Epidermal melanocyte (primary cell): ENCODE measurements at regions not wholly inside any gene's neighbourhood (a gene's known extent, or its start where the extent isn't known, plus 50 kb on each side); places are given as distances from the start of the nearest gene placed in this dataset.
"Not testable (repeated sequence)": the region's sequence is repeated elsewhere in the genome, so short reads cannot be mapped to it uniquely, and the experiment has no call there.

ENCODE experiments used
- DNase-seq: peaks from one replicate; pipeline ENCODE4 v3.0.0; 2011; ENCODE audit warnings: low spot score; ENCODE audit not compliant: insufficient read length

DNA sequence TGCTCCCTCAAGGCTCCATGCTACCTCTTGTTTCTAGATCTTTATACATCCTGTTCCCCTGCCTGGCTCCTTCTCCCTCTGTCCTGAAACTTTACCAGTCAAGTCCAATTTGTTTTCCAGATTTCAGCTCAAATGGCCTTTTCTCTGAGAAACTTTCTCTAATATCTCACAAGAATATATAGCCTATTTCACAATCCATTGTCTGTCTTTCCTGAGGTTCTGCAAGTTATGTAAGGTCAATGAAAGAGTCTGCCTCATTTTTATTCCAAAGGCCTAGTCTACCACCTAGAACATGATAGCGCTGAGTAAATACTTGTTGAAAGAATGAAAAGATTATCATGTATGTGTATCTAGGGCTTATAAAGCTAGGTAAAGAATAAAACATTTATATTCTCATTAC, 348.8 kb downstream of the SPRY2 start:
- no peak for DNase-seq

DNA sequence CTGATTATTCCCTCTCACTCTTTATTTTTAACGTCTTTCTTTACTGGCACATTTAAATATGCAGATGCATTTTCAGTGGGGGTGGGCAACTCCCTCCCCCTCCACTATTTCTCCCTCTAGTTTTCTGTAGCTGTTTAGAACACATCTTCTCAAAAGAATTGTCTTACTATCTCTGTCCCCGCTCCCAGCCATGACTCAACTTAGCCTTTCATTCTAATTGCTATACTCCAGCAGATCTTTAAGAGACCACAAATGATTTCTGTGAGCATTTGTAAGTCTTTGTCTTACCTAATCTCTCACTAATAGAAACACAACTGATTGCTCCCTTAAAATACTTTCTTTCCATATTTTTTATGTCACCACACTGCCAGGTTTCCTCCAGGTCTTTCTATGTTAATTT, 350.9 kb downstream of the SPRY2 start:
- no peak for DNase-seq

DNA sequence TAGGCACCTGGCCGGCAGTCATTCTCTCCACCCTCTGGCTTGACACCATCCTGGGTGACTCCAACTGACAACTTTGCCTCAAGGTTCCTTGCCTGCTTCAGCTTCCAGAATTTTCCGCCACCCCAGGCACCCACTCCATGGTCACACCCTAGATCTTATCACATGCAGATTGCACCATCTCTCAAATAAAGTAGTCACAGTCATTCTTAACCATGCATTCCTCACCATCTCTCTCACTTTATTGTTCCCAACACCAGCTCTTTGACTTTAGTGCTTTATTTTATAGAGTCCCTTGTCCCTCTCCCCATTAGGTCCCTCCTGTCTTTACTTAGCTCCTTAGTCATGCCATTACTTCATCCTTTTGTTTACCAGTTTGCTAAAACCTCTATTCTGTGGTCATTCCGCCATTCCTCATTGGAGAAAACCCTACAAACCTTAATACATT, 351.7 kb downstream of the SPRY2 start:
- DNase-seq, result no peak

DNA sequence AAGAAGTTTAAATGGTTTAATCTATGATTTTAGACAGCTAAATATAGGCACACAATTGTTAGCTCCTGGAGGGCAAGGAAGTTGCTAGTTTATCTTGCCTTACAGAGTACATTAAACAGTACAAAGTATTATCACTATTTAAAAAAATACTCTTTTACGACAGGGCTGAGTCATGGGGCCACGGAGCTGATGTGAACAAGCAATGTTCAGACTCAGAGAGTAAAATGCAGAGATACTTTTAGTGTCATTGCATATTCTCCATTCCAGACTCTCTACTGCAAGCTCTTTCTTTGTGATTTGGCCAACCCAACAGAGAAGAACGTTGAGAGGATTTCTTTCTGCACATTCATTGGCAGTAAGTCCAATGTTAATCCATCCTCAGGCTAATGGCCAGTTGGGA, 352.4 kb downstream of the SPRY2 start:
- DNase-seq, result no peak

DNA sequence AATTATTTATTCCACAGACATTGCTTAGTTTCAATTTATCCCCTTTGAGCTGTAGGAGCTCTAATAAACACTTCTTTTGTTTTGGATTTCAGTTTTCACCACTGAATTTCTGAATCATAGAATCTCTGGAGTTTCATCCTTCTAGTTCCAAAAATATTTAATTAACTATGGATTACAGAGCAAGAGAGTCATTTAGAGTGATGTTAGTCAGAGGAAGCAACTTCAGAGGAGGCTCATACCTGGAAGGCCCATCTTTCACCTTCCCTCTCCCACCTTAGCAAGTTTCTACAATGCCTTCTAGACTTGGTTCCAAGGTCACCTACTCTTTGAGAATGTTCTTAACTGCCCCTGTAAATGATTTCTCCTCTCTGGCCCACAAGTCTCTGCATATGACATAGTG, 353.2 kb downstream of the SPRY2 start:
- no peak for DNase-seq

DNA sequence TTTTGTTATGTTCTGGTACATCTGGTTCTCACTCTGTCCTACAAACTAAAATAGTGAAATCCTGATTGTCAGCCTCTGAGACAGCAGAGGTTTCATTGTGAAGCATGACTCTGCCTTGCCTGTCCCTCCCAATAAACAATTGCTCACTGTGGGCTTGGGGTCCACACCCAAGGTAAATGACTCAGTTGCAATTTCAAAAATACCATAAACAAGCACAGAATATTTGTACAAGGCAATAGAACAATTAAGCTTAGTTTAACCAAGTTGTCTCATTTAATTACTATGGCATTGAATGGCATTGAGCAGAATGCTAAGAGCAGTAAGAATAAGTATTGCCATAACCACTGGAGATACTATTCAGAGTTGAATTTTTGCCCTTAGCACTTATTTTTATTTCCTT, 353.6 kb downstream of the SPRY2 start:
- no peak for DNase-seq

DNA sequence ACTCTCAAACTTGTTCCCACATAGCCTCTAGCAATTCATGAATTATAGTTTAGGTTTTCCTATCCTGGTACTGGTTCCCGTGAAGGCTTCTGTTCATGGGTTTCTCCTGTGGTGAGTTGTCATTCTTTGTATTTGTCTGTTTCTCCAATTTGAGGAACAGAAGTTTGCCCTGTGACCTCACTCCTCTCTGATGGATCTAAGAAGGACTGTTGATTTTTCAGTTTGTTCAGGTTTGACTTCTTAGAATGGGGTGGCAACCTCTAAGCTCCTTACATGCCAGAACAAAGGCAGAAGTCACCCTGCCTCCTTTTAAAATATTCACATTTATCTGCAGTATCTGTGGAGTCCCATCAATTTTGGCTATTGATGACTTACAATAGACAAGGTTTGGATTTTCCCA, 354.0 kb downstream of the SPRY2 start:
- no peak for DNase-seq

DNA sequence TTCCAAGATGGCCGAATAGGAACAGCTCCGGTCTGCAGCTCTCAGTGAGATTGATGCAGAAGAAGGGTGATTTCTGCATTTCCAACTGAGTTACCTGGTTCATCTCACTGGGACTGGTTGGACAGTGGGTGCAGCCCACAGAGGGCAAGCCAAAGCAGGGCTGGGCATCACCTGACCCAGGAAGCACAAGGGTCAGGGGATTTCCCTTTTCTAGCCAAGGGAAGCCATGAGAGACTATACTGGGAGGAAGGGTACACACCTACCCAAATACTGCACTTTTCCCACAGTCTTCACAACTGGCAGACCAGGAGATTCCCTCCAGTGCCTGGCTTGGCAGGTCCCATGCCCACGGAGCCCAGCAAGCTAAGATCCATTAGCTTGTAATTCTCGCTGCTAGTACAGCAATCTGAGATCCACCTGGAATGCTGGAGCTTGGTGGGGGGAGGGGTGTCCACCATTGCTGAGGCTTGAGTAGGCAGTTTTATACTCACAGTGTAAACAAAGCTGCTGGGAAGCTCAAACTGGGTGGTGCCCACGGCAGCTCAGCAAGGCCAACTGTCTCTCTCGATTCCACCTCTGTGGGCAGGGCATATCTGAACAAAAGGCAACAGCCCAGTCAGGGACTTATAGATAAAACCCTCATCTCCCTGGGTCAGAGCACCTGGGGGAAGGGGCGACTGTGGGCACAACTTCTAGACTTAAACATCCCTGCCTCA, 365.8 kb downstream of the SPRY2 start:
- not testable (repeated sequence) for DNase-seq

DNA sequence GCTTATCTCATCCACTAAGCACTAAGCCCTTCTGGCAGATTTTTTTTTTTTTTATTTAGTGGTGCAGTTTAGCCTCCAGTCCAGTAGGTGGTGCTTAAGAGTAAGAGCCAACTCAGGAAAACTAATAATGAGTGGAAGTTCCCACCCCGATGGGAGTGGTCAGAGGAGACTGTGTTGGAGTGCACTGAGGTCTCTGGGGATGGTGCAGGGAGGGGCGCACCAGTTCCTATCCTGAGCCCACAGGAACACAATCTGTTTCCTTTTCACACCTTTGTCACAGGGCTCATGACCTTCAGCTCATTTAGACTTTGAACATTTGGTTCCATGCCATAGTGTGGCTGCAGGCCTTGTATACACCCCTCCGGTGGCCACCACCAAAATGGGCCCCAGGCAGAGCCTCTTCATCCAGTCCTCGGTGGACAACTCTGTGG, 367.4 kb downstream of the SPRY2 start:
- DNase-seq, result no peak

DNA sequence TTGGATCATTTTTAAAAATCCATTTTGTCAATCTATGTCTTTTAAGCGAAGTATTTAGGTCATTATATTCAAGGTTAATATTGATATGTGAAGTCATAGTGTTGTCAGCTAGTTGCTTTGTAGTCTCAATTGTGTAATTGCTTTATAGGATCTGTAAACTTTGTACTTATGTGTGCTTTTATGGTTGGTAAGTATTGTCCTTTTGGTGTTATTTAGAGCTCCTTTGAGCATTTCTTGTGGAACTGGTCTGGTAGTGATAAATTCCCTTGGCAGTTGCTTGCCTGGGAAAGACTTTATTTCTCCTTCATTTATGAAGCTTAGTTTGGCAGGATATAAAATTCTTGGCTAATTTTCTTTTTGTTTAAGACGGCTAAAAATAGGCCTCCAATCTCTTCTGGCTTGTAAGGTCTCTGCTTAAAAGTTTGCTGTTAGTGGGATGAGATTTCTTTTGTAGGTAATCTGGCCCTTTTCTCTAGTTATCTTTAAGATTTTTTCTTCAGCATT, 368.8 kb downstream of the SPRY2 start:
- no peak for DNase-seq

DNA sequence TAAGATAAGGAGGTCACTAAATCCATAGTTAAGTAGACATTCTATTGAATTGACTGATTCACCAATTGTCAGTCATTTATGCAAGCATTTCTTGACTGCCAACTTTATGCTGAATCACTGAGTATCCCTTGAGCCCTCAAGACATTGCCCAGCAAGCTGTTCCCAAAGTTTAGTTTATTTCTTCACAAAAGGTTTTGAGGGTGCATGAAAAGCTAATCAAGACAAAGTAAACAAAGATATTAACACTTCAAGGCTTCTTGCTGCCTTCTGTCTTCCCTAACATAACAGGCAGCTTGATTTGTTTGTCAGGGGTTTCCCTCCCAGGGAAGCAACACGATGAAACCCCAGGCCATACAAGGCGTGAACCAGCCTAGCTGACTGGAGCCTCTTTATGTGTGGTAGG, 374.4 kb downstream of the SPRY2 start:
- no peak for DNase-seq

DNA sequence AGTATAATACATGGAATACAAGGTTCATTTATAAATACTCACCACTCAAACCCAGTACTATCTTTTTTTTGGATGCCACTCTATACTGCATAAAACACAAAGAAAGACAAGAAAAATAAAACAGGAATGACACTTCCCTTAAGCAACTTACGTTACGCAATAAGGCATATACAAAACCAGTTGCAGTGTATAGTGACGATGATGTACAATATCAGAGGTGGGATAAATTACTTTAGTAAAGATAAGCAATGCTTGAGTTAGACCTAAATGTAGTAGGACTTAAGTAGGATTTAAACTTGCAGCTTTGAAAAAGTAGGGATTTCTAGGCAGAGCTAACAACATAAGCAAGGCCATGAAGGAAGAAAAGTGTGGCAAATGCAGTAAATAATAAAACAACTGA, 374.9 kb downstream of the SPRY2 start:
- DNase-seq, result no peak

DNA sequence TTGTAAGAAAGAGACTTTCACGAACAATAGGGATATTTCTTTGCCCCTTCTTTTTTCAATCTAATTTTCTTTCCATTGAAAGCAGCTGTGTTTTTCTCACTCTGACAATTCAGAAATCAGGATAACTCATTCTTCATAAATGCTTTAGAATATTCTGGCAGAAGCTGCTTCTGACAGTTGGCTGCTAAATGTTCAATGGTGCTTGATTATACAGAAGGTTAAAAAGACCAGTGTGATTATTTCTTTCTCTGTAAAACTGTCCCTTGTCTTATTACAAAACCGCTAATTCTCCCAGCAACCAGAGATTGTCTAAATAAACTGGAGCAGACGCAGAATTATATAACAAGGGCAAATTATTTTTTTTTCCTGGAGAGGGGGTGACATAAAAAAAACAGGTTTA, 394.4 kb downstream of the SPRY2 start:
- no peak for DNase-seq

DNA sequence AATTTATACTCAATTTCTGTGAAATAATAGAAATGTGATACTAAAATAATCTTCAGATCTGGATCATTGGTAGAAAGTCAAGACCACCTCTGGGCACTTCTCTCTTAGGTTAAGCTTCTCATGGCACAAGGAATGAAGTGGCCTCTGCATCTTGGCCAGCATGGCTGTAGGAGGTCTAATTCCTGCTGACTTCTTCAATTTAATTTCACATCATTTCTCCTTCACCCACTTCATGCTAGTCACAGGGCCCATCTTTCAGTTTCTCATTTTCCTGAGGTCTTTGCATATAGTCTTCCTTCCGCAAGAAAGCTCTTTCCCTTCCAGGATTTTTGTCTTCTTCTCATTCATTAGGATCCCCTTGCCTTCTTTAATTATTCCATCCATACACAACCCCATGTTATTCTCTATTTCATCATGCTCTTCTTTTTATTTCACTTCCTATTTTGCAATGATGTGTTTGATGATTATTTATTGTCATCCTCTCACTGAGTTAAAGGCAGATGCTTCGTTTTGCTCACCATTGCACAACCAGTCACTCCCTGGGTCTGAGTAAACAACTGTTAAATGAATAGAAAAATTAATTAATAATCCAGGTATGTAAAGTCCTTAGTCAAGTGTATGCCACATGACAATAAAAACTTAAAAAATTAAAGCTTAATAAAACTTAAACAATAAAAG, 397.4 kb downstream of the SPRY2 start:
- DNase-seq, result no peak

DNA sequence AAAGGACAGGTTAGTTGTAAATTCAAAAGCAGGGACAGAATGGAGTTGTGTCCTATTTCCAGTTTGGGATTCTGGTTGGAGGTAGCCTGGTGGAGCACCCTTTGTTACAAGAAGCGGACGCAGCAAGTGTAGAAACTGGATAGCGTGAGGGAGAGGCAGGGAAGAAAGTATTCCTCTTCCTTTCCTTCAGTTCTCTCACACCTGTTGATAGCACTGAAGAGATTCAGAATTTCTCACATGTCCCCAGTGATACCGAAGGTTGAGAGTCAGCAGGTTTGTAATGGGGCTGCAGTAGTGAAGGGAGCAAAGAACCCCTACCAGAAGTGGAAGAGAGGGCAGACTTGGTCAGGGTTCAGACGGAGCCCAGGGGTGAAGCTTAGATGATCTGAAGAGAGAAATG, 399.2 kb downstream of the SPRY2 start:
- DNase-seq, result no peak

DNA sequence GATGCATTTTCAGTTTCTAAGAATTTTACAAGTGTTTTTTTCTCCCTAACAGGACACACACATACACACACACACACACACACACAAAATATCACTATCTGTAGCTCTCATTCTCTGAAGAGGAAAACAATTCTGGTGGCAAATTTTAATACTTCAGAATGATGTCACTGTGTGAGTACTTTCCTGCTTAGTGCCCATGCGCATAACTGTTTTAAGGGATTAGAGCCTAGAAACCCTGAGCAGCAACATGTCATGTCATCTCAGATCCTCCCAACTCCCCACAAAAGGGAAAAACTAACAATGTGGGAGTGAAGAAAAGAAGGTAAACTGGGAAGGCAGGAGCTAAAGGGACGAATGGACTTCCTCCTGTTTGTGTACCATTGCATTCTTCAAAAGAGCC, 401.2 kb downstream of the SPRY2 start:
- no peak for DNase-seq

DNA sequence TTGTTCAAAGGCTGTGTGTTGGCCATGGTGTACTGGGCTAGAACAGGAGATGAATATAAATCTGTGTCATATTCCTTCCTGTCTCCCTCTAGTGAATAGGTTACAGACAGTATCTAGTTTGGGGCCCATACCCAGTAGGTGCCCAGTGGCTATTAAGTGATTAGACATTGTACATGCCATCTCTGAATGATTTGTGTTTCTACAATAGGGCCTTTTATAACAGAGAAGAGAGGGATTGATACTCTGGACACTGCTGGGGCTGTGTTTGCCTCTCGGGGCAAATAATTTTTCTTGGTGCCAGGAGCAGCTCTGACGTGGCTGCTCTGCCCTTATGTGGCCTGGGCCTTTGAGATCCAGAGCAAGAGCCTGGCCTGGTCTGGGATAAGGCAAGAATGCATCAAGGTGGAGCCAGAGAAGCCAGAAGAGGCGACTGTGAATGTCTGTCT, 403.1 kb downstream of the SPRY2 start:
- peak; percentile 23 for DNase-seq

DNA sequence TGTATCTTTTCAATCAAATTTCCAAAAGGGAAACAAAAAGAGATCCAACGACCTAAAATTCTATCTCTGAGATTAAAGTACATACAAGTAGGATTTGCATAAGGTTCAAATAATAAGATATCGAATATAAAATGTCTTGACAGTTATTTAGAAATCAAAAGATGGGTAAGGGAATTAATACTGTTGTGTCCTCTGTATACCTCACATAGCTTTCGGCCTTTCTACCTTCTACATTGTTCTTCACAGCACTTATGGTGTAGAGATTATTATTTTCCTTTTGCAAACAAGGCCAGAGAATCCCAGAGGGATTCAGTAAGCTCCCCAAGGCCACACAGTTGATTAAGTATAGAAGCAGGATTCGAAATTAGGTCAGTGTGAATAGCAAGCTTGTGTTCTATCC, 403.6 kb downstream of the SPRY2 start:
- DNase-seq, result no peak

DNA sequence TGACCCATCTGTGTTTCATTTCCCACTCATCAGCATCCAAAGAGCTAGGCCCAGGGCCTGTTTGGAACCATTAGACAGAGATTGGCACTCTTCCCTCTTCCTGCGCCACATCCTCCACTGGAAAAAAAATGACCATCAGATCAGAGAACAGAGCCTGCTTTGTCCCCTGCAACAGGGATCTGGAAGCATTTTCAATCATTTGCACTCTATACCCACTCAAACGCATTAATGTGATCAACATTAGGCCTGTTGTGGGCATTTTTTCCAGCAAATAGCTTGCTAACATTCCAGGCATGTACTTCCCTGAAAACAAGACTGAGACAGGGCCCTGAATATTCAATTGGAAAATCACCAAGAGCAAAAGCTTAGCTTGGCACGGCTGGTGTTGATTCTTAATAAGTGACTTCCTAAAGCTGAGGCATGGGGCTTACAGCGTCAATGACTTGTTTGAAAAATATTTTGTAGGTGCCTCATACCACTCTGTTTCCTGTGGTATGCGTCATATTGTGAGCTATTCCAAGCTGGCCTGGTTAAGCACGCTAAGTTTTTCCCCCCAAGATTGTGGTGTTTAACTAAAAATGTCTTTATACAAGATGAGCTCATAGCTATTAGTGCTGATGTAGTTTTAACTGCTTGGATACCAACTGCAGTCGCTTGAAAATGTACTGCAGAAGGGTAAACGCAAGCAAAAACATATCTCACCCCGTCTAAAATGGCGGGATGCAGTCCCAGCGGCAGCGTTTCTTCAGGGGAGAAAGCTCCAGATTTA, 404.4 kb downstream of the SPRY2 start:
- DNase-seq, result peak; percentile 65

DNA sequence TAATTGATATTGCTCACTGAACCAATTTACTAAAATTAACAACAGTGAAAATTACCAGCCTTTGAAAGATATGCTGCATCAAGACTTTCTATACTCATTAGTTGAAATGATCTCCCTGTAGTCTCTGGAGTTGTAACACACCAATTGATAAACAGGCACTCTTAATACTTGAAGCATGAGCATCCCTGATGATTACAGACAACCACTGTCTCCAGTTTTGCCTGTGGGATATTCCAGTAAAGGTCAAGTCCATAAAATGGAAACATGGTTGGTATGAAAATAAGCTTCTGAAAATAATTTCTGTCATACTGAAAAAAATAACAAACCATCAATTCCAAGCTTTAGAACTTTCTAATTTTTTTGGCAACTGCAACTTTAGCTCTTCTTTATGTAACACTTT, 405.8 kb downstream of the SPRY2 start:
- DNase-seq, result peak; percentile 38

DNA sequence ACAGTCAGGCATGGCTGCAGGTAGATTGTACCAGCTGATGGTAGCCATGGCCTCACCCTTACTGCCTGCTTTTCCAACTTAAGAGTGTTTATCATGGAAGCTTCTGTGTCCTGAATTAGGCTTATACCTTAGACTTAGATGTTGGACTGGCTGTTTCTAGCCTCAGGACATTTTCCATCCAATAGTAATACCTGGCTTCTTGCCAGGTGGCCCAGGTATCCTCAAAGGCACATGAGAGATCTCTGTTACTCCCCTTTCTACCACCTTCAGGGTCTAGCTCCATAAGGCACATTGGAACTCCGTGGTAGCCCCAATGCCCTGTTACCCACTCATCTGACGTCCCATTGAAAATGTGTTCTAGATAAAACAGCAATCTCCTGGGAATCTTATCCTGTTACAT, 407.5 kb downstream of the SPRY2 start:
- DNase-seq, result no peak

DNA sequence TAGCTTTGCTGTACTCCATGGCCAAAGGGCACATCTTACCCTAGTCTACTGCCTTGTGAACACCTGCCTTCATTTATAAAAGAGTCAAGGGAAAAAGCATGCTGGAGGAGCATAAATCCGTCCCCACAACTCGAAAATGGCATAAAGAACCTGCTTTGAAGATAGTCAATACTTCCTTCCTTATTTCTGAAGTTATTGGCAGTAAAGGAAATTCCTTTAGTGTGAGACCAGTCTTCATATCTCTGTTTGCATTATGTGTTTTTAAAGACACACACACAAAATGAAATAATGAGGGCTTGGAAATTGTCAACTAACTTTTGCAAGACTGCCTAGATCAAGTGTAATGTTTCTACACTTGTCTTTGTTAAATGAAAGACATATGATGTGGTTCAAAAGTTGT, 408.4 kb downstream of the SPRY2 start:
- no peak for DNase-seq
